SK-N-SH (cell line): ENCODE measurements at regions not wholly inside any gene's neighbourhood (a gene's known extent, or its start where the extent isn't known, plus 50 kb on each side); places are given as distances from the start of the nearest gene placed in this dataset.

Experiments
- CTCF ChIA-PET: fragments of 300-600, 350-600 bp; formaldehyde crosslinking; extraction: SDS; loops from one replicate; lab custom pipeline; 2021; lab: Yijun Ruan, JAX
- POLR2A ChIA-PET: fragments of 350-600 bp; sonication (Branson Sonifier 250); formaldehyde crosslinking; extraction: SDS; loops from one replicate; lab custom pipeline; 2020; ENCODE audit warnings: antibody characterized with exemption, inconsistent platforms; lab: Yijun Ruan, JAX
- DNase-seq: peaks from one replicate; pipeline ENCODE4 v3.0.0; 2012
- H2AFZ ChIP-seq: fragments of 200-600 bp; sonication (generic); 2 replicates; pipeline ENCODE4 v1.8.1; 2016; ENCODE audit warnings: antibody characterized with exemption, mild to moderate bottlenecking, low read depth
- H3F3A ChIP-seq: fragments of 200-600 bp; sonication (generic); replicated peaks from 2 replicates; pipeline ENCODE3; 2016; ENCODE audit warnings: antibody characterized with exemption, mild to moderate bottlenecking; ENCODE audit not compliant: insufficient read depth
- H3K27ac ChIP-seq, 2 experiments: fragments of 200-500 bp in 1 of 2; fragments of 200-600 bp in 1 of 2; sonication (Bioruptor generic) in 1 of 2; sonication (generic), shearing (Covaris generic) in 1 of 2; 2 replicates each; pipeline versions ENCODE4 v1.5.1 to v1.6.1; 2014 to 2016; ENCODE audit warnings: low read depth in 2 of 2, inconsistent platforms in 1 of 2, low read length in 1 of 2, mild to moderate bottlenecking in 1 of 2, mixed read lengths in 1 of 2
- H3K27me3 ChIP-seq: fragments of 200-600 bp; sonication (generic), shearing (Covaris generic); 2 replicates; pipeline ENCODE4 v1.6.1; 2016; ENCODE audit warnings: mixed run types; ENCODE audit not compliant: insufficient read depth
- H3K36me3 ChIP-seq, 2 experiments: fragments of 200-500 bp in 1 of 2; fragments of 200-600 bp in 1 of 2; sonication (Bioruptor generic) in 1 of 2; sonication (generic) in 1 of 2; replicated peaks in 1 of 2; 2 replicates each; pipeline versions ENCODE3 to v1.5.1; 2014 to 2016; ENCODE audit warnings: low read length in 1 of 2, mild to moderate bottlenecking in 1 of 2; ENCODE audit not compliant: insufficient read depth in 2 of 2, control insufficient read depth in 1 of 2
- H3K4me1 ChIP-seq, 2 experiments: fragments of 200-500 bp in 1 of 2; fragments of 200-600 bp in 1 of 2; sonication (Bioruptor generic) in 1 of 2; sonication (generic), shearing (Covaris generic) in 1 of 2; 2 replicates each; pipeline versions ENCODE4 v1.5.1 to v1.6.1; 2014 to 2016; ENCODE audit warnings: low read depth in 1 of 2, low read length in 1 of 2, mixed run types in 1 of 2; ENCODE audit not compliant: insufficient read depth in 2 of 2, control insufficient read depth in 1 of 2
- H3K4me2 ChIP-seq: fragments of 200-600 bp; sonication (generic), shearing (Covaris generic); 2 replicates; pipeline ENCODE4 v1.6.1; 2017; ENCODE audit warnings: mixed run types
- H3K4me3 ChIP-seq, 2 experiments: fragments of 200-500 bp in 1 of 2; fragments of 200-600 bp in 1 of 2; sonication (Bioruptor generic) in 1 of 2; sonication (generic), shearing (Covaris generic) in 1 of 2; 2 replicates each; pipeline versions ENCODE4 v1.5.1 to v1.8.1; 2014 to 2016; ENCODE audit warnings: low read depth in 2 of 2, inconsistent platforms in 1 of 2, low read length in 1 of 2, mild to moderate bottlenecking in 1 of 2, mixed read lengths in 1 of 2, moderate library complexity in 1 of 2
- H3K79me2 ChIP-seq: fragments of 200-600 bp; sonication (generic); 2 replicates; pipeline ENCODE4 v1.8.1; 2017; ENCODE audit warnings: mild to moderate bottlenecking; ENCODE audit not compliant: insufficient read depth
- H3K9ac ChIP-seq: fragments of 200-600 bp; sonication (generic); 2 replicates; pipeline ENCODE4 v1.6.1; 2017; ENCODE audit warnings: mixed run types
- H3K9me2 ChIP-seq: fragments of 200-600 bp; sonication (generic); 2 replicates; pipeline ENCODE4 v1.6.1; 2017; ENCODE audit warnings: mixed run types
- H3K9me3 ChIP-seq: fragments of 200-600 bp; sonication (generic); 2 replicates; pipeline ENCODE4 v1.6.1; 2017; ENCODE audit warnings: mixed run types, mild to moderate bottlenecking, moderate library complexity
- H4K20me1 ChIP-seq: fragments of 200-600 bp; sonication (generic); 2 replicates; pipeline ENCODE4 v1.6.1; 2017; ENCODE audit warnings: mild to moderate bottlenecking, mixed run types; ENCODE audit not compliant: insufficient read depth
- ELF1 ChIP-seq: IDR thresholded peaks from 2 replicates; pipeline ENCODE4 v1.4.0; 2012
- EP300 ChIP-seq, 2 experiments: IDR thresholded peaks; 2 replicates each; pipeline versions ENCODE4 v1.4.0 to v1.6.1; 2012; ENCODE audit warnings: borderline replicate concordance in 1 of 2, low read depth in 1 of 2, low read length in 1 of 2
- FOSL2 ChIP-seq: IDR thresholded peaks from 2 replicates; pipeline ENCODE4 v1.4.0; 2012; ENCODE audit warnings: low read depth, mild to moderate bottlenecking, moderate library complexity, borderline replicate concordance
- FOXJ3 ChIP-seq: sonication (generic); formaldehyde crosslinking; IDR thresholded peaks from 2 replicates; pipeline ENCODE4 v1.5.1; 2020; ENCODE audit warnings: mild to moderate bottlenecking, missing genetic modification reagents
- GATA2 ChIP-seq: sonication (generic); formaldehyde crosslinking; IDR thresholded peaks from 2 replicates; pipeline ENCODE4 v1.5.0; 2020; ENCODE audit warnings: mild to moderate bottlenecking, missing genetic modification reagents
- IRF3 ChIP-seq: fragments of 150-350 bp; IDR thresholded peaks from 2 replicates; pipeline ENCODE4 v1.6.1; 2016; ENCODE audit warnings: mild to moderate bottlenecking, low read depth, low read length
- MXI1 ChIP-seq: IDR thresholded peaks from 2 replicates; pipeline ENCODE4 v1.6.1; 2012; ENCODE audit warnings: mild to moderate bottlenecking, low read depth, low read length, improper control_type of control experiment
- POLR2AphosphoS5 ChIP-seq: IDR thresholded peaks from 2 replicates; pipeline ENCODE4 v1.6.1; 2012; ENCODE audit warnings: low read depth, low read length
- RXRA ChIP-seq: IDR thresholded peaks from 2 replicates; pipeline ENCODE4 v1.4.0; 2012; ENCODE audit warnings: low read depth, mild to moderate bottlenecking, borderline replicate concordance
- SIN3A ChIP-seq: IDR thresholded peaks from 2 replicates; pipeline ENCODE4 v1.6.1; 2012; ENCODE audit warnings: low read depth, mild to moderate bottlenecking, low read length, moderate library complexity, borderline replicate concordance
- SMC3 ChIP-seq: IDR thresholded peaks from 2 replicates; pipeline ENCODE4 v1.6.1; 2012; ENCODE audit warnings: low read depth, low read length, improper control_type of control experiment
- TEAD4 ChIP-seq: IDR thresholded peaks from 2 replicates; pipeline ENCODE4 v1.4.0; 2012; ENCODE audit warnings: mild to moderate bottlenecking, borderline replicate concordance; ENCODE audit not compliant: insufficient read depth
- ZBTB33 ChIP-seq: IDR thresholded peaks from 2 replicates; pipeline ENCODE4 v1.4.0; 2012; ENCODE audit warnings: low read depth, borderline replicate concordance
- WGBS: methylation state at CpG from one replicate; pipeline ENCODE4 v1.1.6; 2017; ENCODE audit warnings: low lambda C conversion rate; 5-methylcytosine and 5-hydroxymethylcytosine counted together
- TF ChIP-seq, protein P1 (sequence below): fragments of 200-600 bp; sonication (generic); IDR thresholded peaks from 2 replicates; pipeline ENCODE4 v1.6.1; 2017; ENCODE audit warnings: antibody characterized with exemption, mild to moderate bottlenecking, moderate library complexity
- TF ChIP-seq, protein P2 (sequence below): IDR thresholded peaks from 2 replicates; pipeline ENCODE4 v1.6.1; 2012; ENCODE audit warnings: mild to moderate bottlenecking, low read depth, low read length, moderate library complexity

GRCh38 chr4:182968917-182969650, 51.9 kb upstream of the DCTD start:
- ChIA-PET CTCF (interaction anchor here (1.6 kb wide), 1 partner anchor 44 kb away, joined by 4 read pairs; no protein-coding TSS in a partner anchor), POLR2A (no interaction called here)
- Histone ChIP-seq H3K9me3 (no peaks in the 10 kb centered on the region), H3K4me2 (no peak overlapping the region), H2AFZ (no peak overlapping the region), H4K20me1 (no peaks in the 10 kb centered on the region), H3K36me3 (peaks cover 0 to 4% of the 10 kb centered on the region in 2 experiments), H3K27ac (no peak overlapping the region), H3K27me3 (no peaks in the 10 kb centered on the region), H3K9ac (no peak overlapping the region), H3F3A (no peaks in the 10 kb centered on the region), H3K79me2 (no peaks in the 10 kb centered on the region), H3K4me3 (no peak overlapping the region), H3K9me2 (no peaks in the 10 kb centered on the region), H3K4me1 (peaks cover 0 to 7% of the 10 kb centered on the region in 2 experiments; a peak in 1 of 4 replicates)
- WGBS: 55% methylated on average over 9 of the region's 11 CpGs
- DNase-seq: no peak
- no peak for TF ChIP-seq FOSL2
- no peak for TF ChIP-seq EP300 (IDR thresholded peaks at IDR 0.05; ENCODE audit: borderline replicate concordance in 1 of 2, low read depth in 1 of 2, low read length in 1 of 2)
- no peak for TF ChIP-seq IRF3

- no peaks in the 10 kb centered on the region for H3K27me3 ChIP-seq
- CTCF ChIA-PET: no interaction called here
- no peak overlapping the region for H3K27ac ChIP-seq
- no peaks in the 10 kb centered on the region for H3K4me1 ChIP-seq
- H2AFZ ChIP-seq: no peak overlapping the region
- no peaks in the 10 kb centered on the region for H3K9me3 ChIP-seq
- DNase-seq: no peak
- no peaks in the 10 kb centered on the region for H3K79me2 ChIP-seq
- no peak overlapping the region for H3K4me2 ChIP-seq
- H3K9ac ChIP-seq: no peak overlapping the region
- POLR2A ChIA-PET: no interaction called here
- no peaks in the 10 kb centered on the region for H3F3A ChIP-seq
- H3K4me3 ChIP-seq: no peak overlapping the region
- TF ChIP-seq ZBTB33: no peak
- TF ChIP-seq, protein P1, sequence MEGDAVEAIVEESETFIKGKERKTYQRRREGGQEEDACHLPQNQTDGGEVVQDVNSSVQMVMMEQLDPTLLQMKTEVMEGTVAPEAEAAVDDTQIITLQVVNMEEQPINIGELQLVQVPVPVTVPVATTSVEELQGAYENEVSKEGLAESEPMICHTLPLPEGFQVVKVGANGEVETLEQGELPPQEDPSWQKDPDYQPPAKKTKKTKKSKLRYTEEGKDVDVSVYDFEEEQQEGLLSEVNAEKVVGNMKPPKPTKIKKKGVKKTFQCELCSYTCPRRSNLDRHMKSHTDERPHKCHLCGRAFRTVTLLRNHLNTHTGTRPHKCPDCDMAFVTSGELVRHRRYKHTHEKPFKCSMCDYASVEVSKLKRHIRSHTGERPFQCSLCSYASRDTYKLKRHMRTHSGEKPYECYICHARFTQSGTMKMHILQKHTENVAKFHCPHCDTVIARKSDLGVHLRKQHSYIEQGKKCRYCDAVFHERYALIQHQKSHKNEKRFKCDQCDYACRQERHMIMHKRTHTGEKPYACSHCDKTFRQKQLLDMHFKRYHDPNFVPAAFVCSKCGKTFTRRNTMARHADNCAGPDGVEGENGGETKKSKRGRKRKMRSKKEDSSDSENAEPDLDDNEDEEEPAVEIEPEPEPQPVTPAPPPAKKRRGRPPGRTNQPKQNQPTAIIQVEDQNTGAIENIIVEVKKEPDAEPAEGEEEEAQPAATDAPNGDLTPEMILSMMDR: no peak
- TF ChIP-seq IRF3: no peak
- TF ChIP-seq POLR2AphosphoS5: no peak
- TF ChIP-seq RXRA: no peak
- no peak for TF ChIP-seq TEAD4
- TF ChIP-seq, protein P2, sequence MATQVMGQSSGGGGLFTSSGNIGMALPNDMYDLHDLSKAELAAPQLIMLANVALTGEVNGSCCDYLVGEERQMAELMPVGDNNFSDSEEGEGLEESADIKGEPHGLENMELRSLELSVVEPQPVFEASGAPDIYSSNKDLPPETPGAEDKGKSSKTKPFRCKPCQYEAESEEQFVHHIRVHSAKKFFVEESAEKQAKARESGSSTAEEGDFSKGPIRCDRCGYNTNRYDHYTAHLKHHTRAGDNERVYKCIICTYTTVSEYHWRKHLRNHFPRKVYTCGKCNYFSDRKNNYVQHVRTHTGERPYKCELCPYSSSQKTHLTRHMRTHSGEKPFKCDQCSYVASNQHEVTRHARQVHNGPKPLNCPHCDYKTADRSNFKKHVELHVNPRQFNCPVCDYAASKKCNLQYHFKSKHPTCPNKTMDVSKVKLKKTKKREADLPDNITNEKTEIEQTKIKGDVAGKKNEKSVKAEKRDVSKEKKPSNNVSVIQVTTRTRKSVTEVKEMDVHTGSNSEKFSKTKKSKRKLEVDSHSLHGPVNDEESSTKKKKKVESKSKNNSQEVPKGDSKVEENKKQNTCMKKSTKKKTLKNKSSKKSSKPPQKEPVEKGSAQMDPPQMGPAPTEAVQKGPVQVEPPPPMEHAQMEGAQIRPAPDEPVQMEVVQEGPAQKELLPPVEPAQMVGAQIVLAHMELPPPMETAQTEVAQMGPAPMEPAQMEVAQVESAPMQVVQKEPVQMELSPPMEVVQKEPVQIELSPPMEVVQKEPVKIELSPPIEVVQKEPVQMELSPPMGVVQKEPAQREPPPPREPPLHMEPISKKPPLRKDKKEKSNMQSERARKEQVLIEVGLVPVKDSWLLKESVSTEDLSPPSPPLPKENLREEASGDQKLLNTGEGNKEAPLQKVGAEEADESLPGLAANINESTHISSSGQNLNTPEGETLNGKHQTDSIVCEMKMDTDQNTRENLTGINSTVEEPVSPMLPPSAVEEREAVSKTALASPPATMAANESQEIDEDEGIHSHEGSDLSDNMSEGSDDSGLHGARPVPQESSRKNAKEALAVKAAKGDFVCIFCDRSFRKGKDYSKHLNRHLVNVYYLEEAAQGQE: no peak
- TF ChIP-seq SIN3A: no peak
- TF ChIP-seq ELF1: no peak
- TF ChIP-seq FOXJ3 (CRISPR knock-in tag): no peak
- TF ChIP-seq EP300 (IDR thresholded peaks at IDR 0.05; ENCODE audit: borderline replicate concordance in 1 of 2, low read depth in 1 of 2, low read length in 1 of 2): no peak
- no peak for TF ChIP-seq MXI1
- no peak for TF ChIP-seq SMC3
- TF ChIP-seq GATA2: no peak
- no peaks in the 10 kb centered on the region for H3K9me2 ChIP-seq
- H4K20me1 ChIP-seq: no peaks in the 10 kb centered on the region
- peaks cover 0 to 4% of the 10 kb centered on the region in 2 experiments for H3K36me3 ChIP-seq
Measured at GRCh38 chr4:182967403-182967802, 50.2 kb upstream of the DCTD start.
